Upper lobe of right lung (tissue), 1 donor: ENCODE measurements at regions not wholly inside any gene's neighbourhood (a gene's known extent, or its start where the extent isn't known, plus 50 kb on each side); places are given as distances from the start of the nearest gene placed in this dataset.
A peak's percentile ranks its signal among the peaks of the same experiment; 100 is the strongest.

ENCODE experiments used
- ATAC-seq: fragments of 200-7000 bp; cut with Tn5 transposase; one replicate; pipeline ENCODE4 v1.9.1; 2020; ENCODE audit warnings: mild to moderate bottlenecking, moderate library complexity
- DNase-seq: peaks from one replicate; pipeline ENCODE4 v3.0.0-alpha.2; 2020
- H3K27ac ChIP-seq: fragments of 200-600 bp; one replicate; pipeline ENCODE4 v1.8.0; 2022
- H3K27me3 ChIP-seq: fragments of 200-600 bp; one replicate; pipeline ENCODE4 v1.8.0; 2022; ENCODE audit warnings: mild to moderate bottlenecking
- H3K36me3 ChIP-seq: fragments of 200-600 bp; one replicate; pipeline ENCODE4 v1.8.0; 2022
- H3K4me1 ChIP-seq: fragments of 200-600 bp; one replicate; pipeline ENCODE4 v1.8.0; 2022
- H3K4me3 ChIP-seq: fragments of 200-600 bp; one replicate; pipeline ENCODE4 v1.8.0; 2022; ENCODE audit warnings: mild to moderate bottlenecking
- H3K9me3 ChIP-seq: fragments of 200-600 bp; one replicate; pipeline ENCODE4 v1.8.0; 2022
- CTCF ChIP-seq: fragments of 200-600 bp; IDR thresholded peaks from one replicate; pipeline ENCODE4 v1.8.0; 2022; ENCODE audit warnings: antibody characterized with exemption
- intact Hi-C: fragments of 100-400 bp; cut with DNase I; formaldehyde crosslinking; loops from one replicate; pipeline ENCODE4 v1.11.0; 2022
- donor health status: DM: no; HTN: yes; CAD: no; lungs with severe emphysema.

- ATAC-seq = no peak
- no peaks in the 10 kb centered on the region for H3K9me3 ChIP-seq
- H3K27me3 ChIP-seq = no peaks in the 10 kb centered on the region
- no peak overlapping the region for H3K27ac ChIP-seq
- TF ChIP-seq CTCF = no peak
- no peak overlapping the region for H3K4me3 ChIP-seq
- intact Hi-C loops = no loop called here
- H3K4me1 ChIP-seq = no peaks in the 10 kb centered on the region
- no peak for DNase-seq
- H3K36me3 ChIP-seq = no peaks in the 10 kb centered on the region
Measured at GRCh38 chr12:107400686-107401447, 284.7 kb upstream of the PWP1 start.

- Histone ChIP-seq H3K4me1 (no peaks in the 10 kb centered on the region), H3K9me3 (no peaks in the 10 kb centered on the region), H3K27ac (no peak overlapping the region), H3K4me3 (no peak overlapping the region), H3K36me3 (no peaks in the 10 kb centered on the region), H3K27me3 (no peaks in the 10 kb centered on the region)
- peak; percentile 60 for ATAC-seq
- peak; percentile 43 for TF ChIP-seq CTCF
- intact Hi-C loops = no loop called here
- DNase-seq = no peak
Measured at GRCh38 chr12:107402041-107403022, 283.3 kb upstream of the PWP1 start.

- intact Hi-C loops = no loop called here
- no peak for DNase-seq
- peak; percentile 60 for ATAC-seq
- no peaks in the 10 kb centered on the region for H3K9me3 ChIP-seq
- no peak overlapping the region for H3K4me3 ChIP-seq
- no peaks in the 10 kb centered on the region for H3K4me1 ChIP-seq
- no peaks in the 10 kb centered on the region for H3K36me3 ChIP-seq
- TF ChIP-seq CTCF = peak; percentile 23
- no peak overlapping the region for H3K27ac ChIP-seq
- H3K27me3 ChIP-seq = no peaks in the 10 kb centered on the region
Measured at GRCh38 chr12:107404981-107405380, 280.6 kb upstream of the PWP1 start.

- no peaks in the 10 kb centered on the region for H3K9me3 ChIP-seq
- no peak for TF ChIP-seq CTCF
- H3K36me3 ChIP-seq = no peaks in the 10 kb centered on the region
- intact Hi-C loops = no loop called here
- no peak overlapping the region for H3K4me3 ChIP-seq
- no peak overlapping the region for H3K27ac ChIP-seq
- H3K4me1 ChIP-seq = no peaks in the 10 kb centered on the region
- no peak for ATAC-seq
- DNase-seq = no peak
- H3K27me3 ChIP-seq = no peaks in the 10 kb centered on the region
Measured at GRCh38 chr12:107405436-107405835, 280.2 kb upstream of the PWP1 start.

- TF ChIP-seq CTCF = no peak
- intact Hi-C loops = no loop called here
Measured at GRCh38 chr12:107406932-107407331, 278.7 kb upstream of the PWP1 start.

More at GRCh38 chr12:107406932-107407331, 278.7 kb upstream of the PWP1 start:
- DNase-seq (no peak), ATAC-seq (no peak)
- Histone ChIP-seq H3K4me1 (no peaks in the 10 kb centered on the region), H3K4me3 (no peak overlapping the region), H3K27ac (no peak overlapping the region), H3K36me3 (no peaks in the 10 kb centered on the region), H3K27me3 (no peaks in the 10 kb centered on the region), H3K9me3 (no peaks in the 10 kb centered on the region)
